Lower lobe of right lung (tissue), 2 donors: ENCODE measurements at regions not wholly inside any gene's neighbourhood (a gene's known extent, or its start where the extent isn't known, plus 50 kb on each side); places are given as distances from the start of the nearest gene placed in this dataset.

Experiments used
- ATAC-seq, 2 donors: fragments of 200-7000 bp; cut with Tn5 transposase; one replicate each; pipeline ENCODE4 v1.9.1; 2020 to 2022; ENCODE audit warnings: mild to moderate bottlenecking in 2 of 2, moderate library complexity in 2 of 2
- DNase-seq: peaks from one replicate; pipeline ENCODE4 v3.0.0-alpha.2; 2020
- H3K27ac ChIP-seq: fragments of 200-600 bp; one replicate; pipeline ENCODE4 v1.8.0; 2022
- H3K27me3 ChIP-seq: fragments of 200-600 bp; one replicate; pipeline ENCODE4 v1.8.0; 2022; ENCODE audit warnings: low read depth
- H3K36me3 ChIP-seq: fragments of 200-600 bp; one replicate; pipeline ENCODE4 v1.8.0; 2022; ENCODE audit warnings: mild to moderate bottlenecking
- H3K4me1 ChIP-seq: fragments of 200-600 bp; one replicate; pipeline ENCODE4 v1.8.0; 2022
- H3K4me3 ChIP-seq: fragments of 200-600 bp; one replicate; pipeline ENCODE4 v1.8.0; 2022; ENCODE audit warnings: mild to moderate bottlenecking
- H3K9me3 ChIP-seq: fragments of 200-600 bp; one replicate; pipeline ENCODE4 v1.8.0; 2022
- CTCF ChIP-seq: fragments of 200-600 bp; IDR thresholded peaks from one replicate; pipeline ENCODE4 v1.8.0; 2022; ENCODE audit warnings: antibody characterized with exemption, mild to moderate bottlenecking
- intact Hi-C: fragments of 100-400 bp; cut with DNase I; formaldehyde crosslinking; loops from one replicate; pipeline ENCODE4 v1.11.0; 2022
- donor health status: DM: no; HTN: yes; CAD: no; lungs with severe emphysema.

- intact Hi-C loops, result no loop called here
- Histone ChIP-seq H3K27ac (peak overlapping the region; percentile 96), H3K27me3 (peaks cover 47% of the 10 kb centered on the region), H3K4me1 (no peaks in the 10 kb centered on the region), H3K36me3 (no peaks in the 10 kb centered on the region), H3K9me3 (no peaks in the 10 kb centered on the region), H3K4me3 (peak overlapping the region; percentile 60)
- DNase-seq, result no peak
- no peak for TF ChIP-seq CTCF
- no peak for ATAC-seq
Measured at GRCh38 chr6:26206868-26207801, 119.9 kb downstream of the HFE start.

- no peaks in the 10 kb centered on the region for H3K4me1 ChIP-seq
- DNase-seq, result no peak
- intact Hi-C loops, result no loop called here
- no peaks in the 10 kb centered on the region for H3K36me3 ChIP-seq
- H3K27ac ChIP-seq, result no peak overlapping the region
- TF ChIP-seq CTCF, result no peak
- peaks cover 25% of the 10 kb centered on the region for H3K27me3 ChIP-seq
- no peak for ATAC-seq
- H3K4me3 ChIP-seq, result no peak overlapping the region
- no peaks in the 10 kb centered on the region for H3K9me3 ChIP-seq
Measured at GRCh38 chr6:26211963-26212362, 124.7 kb downstream of the HFE start.

- ATAC-seq, result no peak
- Histone ChIP-seq H3K9me3 (no peaks in the 10 kb centered on the region), H3K27ac (no peak overlapping the region), H3K4me1 (no peaks in the 10 kb centered on the region), H3K36me3 (no peaks in the 10 kb centered on the region), H3K4me3 (no peak overlapping the region), H3K27me3 (peaks cover 37% of the 10 kb centered on the region)
- no peak for DNase-seq
- intact Hi-C loops, result no loop called here
- TF ChIP-seq CTCF, result no peak
Measured at GRCh38 chr6:26213334-26214075, 126.3 kb downstream of the HFE start.

GRCh38 chr6:26214803-26215584 is 127.8 kb downstream of the HFE start:
- Histone ChIP-seq H3K4me3 (peak overlapping the region; percentile 55), H3K27ac (peak overlapping the region; percentile 90), H3K36me3 (no peaks in the 10 kb centered on the region), H3K9me3 (no peaks in the 10 kb centered on the region), H3K27me3 (peaks cover 44% of the 10 kb centered on the region), H3K4me1 (no peaks in the 10 kb centered on the region)
- DNase-seq (no peak), ATAC-seq (no peak)
- intact Hi-C loops, result no loop called here
- no peak for TF ChIP-seq CTCF
